ENCODE measurements at regions not wholly inside any gene's neighbourhood (a gene's known extent, or its start where the extent isn't known, plus 50 kb on each side); places are given as distances from the start of the nearest gene placed in this dataset.

DNA sequence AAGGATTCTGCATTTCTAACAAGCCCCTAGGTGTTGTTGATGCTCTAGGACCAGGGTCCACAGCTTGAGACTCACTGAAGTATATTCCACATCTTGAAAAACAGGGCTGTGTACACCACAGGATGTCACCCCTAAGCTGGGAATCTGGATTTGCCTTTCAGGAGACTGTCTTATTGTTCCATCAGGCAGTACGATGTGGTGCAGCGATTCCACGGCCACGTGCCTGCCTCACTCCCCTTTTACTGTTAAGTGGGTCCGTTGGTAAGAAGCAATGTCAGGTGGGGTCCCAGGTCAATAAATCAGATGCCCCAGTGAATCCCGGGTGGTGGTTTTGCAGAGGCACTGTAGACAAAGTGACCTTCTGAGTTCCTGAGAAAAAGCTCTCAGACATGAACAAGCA lies 470.7 kb downstream of the HS3ST3B1 start:
- TF ChIP-seq, protein P1, sequence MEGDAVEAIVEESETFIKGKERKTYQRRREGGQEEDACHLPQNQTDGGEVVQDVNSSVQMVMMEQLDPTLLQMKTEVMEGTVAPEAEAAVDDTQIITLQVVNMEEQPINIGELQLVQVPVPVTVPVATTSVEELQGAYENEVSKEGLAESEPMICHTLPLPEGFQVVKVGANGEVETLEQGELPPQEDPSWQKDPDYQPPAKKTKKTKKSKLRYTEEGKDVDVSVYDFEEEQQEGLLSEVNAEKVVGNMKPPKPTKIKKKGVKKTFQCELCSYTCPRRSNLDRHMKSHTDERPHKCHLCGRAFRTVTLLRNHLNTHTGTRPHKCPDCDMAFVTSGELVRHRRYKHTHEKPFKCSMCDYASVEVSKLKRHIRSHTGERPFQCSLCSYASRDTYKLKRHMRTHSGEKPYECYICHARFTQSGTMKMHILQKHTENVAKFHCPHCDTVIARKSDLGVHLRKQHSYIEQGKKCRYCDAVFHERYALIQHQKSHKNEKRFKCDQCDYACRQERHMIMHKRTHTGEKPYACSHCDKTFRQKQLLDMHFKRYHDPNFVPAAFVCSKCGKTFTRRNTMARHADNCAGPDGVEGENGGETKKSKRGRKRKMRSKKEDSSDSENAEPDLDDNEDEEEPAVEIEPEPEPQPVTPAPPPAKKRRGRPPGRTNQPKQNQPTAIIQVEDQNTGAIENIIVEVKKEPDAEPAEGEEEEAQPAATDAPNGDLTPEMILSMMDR (IDR thresholded peaks at IDR 0.05): no peak
- TF ChIP-seq POLR2AphosphoS5 (IDR thresholded peaks at IDR 0.05) (no peak), EP300 (IDR thresholded peaks at IDR 0.05) (no peak), POLR2A (IDR thresholded peaks at IDR 0.05) (no peak)
- no peaks in the 10 kb centered on the region for H3K4me1 ChIP-seq
- 92% methylated on average over 4 of the region's 6 CpGs; no CpG with 5 or more reads in 1 of the 2 donors for WGBS, 2 donors (ENCODE audit: low coverage in 1 of 2)
- H3K9me3 ChIP-seq: peaks cover 0 to 6% (median 0%) of the 10 kb centered on the region in 3 donors
- ATAC-seq: no peak
- H3K27me3 ChIP-seq: peaks cover 9% of the 10 kb centered on the region
- H3K4me3 ChIP-seq: no peak overlapping the region
- no peak overlapping the region for H3K27ac ChIP-seq
- H3K36me3 ChIP-seq: no peaks in the 10 kb centered on the region

- H3K27ac ChIP-seq: no peak overlapping the region
- TF ChIP-seq POLR2AphosphoS5 (IDR thresholded peaks at IDR 0.05): no peak
- TF ChIP-seq EP300 (IDR thresholded peaks at IDR 0.05): no peak
- TF ChIP-seq, protein P1 (IDR thresholded peaks at IDR 0.05): no peak
- TF ChIP-seq POLR2A (IDR thresholded peaks at IDR 0.05): no peak
- 78 to 100% methylated on average over 1 to 2 of the region's 2 CpGs for WGBS, 2 donors (ENCODE audit: low coverage in 1 of 2)
- H3K4me1 ChIP-seq: no peaks in the 10 kb centered on the region
- H3K4me3 ChIP-seq: no peak overlapping the region
- H3K36me3 ChIP-seq: no peaks in the 10 kb centered on the region
- H3K9me3 ChIP-seq: peaks cover 0 to 6% (median 0%) of the 10 kb centered on the region in 3 donors
- H3K27me3 ChIP-seq: no peaks in the 10 kb centered on the region
- no peak for ATAC-seq
These were observed 468.0 kb downstream of the HS3ST3B1 start for GRCh38 chr17:14768923-14769322.

GRCh38 chr17:14762736-14763479 lies 462.0 kb downstream of the HS3ST3B1 start:
- H3K4me1 ChIP-seq: no peaks in the 10 kb centered on the region
- no peaks in the 10 kb centered on the region for H3K36me3 ChIP-seq
- TF ChIP-seq, protein P1 (IDR thresholded peaks at IDR 0.05): no peak
- TF ChIP-seq POLR2AphosphoS5 (IDR thresholded peaks at IDR 0.05): no peak
- TF ChIP-seq POLR2A (IDR thresholded peaks at IDR 0.05): no peak
- TF ChIP-seq EP300 (IDR thresholded peaks at IDR 0.05): no peak
- ATAC-seq: no peak
- no peaks in the 10 kb centered on the region for H3K27me3 ChIP-seq
- H3K27ac ChIP-seq: no peak overlapping the region
- H3K9me3 ChIP-seq: no peaks in the 10 kb centered on the region
- 50% methylated on average over 2 to 3 of the region's 3 CpGs for WGBS, 2 donors (ENCODE audit: low coverage in 1 of 2)
- no peak overlapping the region for H3K4me3 ChIP-seq

DNA sequence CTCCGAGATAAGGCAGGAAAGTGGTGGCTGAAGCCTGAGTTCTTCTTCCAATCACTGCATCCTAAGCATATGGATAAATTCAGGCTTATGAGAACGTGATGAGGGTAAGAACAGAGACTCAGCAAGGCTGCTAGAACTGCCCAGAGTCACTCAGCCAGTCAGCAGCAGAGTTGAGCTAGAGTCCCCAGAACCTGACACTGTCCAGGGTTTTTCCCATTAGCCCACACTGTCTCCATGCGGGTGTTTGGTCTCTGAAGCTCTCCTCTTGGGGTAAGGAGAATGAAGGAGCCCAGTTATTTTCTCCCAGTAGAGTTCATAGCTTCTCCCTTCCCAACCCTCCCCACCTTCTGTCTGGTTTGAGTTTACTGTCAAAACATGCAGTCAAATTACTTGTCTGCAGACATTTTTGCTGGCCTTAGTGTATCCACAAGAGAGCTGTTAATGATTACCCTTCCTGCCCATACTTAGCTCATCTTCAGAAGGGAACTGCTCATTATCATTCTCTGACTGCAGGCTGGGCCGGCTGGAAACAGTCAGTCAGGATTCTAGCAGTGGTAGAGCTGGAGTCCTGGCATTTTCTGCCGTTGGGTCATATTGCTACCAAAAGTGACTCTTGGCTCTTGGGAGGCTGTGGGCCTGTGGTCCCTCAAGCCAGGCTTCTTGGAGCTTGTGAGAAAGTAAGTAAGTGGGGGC lies 460.0 kb downstream of the HS3ST3B1 start:
- H3K4me3 ChIP-seq: no peak overlapping the region
- no peaks in the 10 kb centered on the region for H3K27me3 ChIP-seq
- no peaks in the 10 kb centered on the region for H3K4me1 ChIP-seq
- ATAC-seq: no peak
- TF ChIP-seq POLR2A (IDR thresholded peaks at IDR 0.05) (no peak), POLR2AphosphoS5 (IDR thresholded peaks at IDR 0.05) (no peak), EP300 (IDR thresholded peaks at IDR 0.05) (no peak)
- TF ChIP-seq, protein P1 (IDR thresholded peaks at IDR 0.05): no peak
- no peaks in the 10 kb centered on the region for H3K36me3 ChIP-seq
- WGBS, 2 donors (ENCODE audit: low coverage in 1 of 2): 44% methylated on average over 4 of the region's 5 CpGs; no CpG with 5 or more reads in 1 of the 2 donors
- H3K9me3 ChIP-seq: no peaks in the 10 kb centered on the region
- H3K27ac ChIP-seq: no peak overlapping the region
